Neural cell (in vitro differentiated cells): ENCODE measurements at regions not wholly inside any gene's neighbourhood (a gene's known extent, or its start where the extent isn't known, plus 50 kb on each side); places are given as distances from the start of the nearest gene placed in this dataset.

Source experiments
- H2AFZ ChIP-seq: fragments of 200-600, 300-800 bp; sonication (generic), shearing (Covaris generic); 2 replicates; pipeline ENCODE4 v1.6.0; 2014; ENCODE audit warnings: low read depth, mild to moderate bottlenecking, antibody characterized with exemption, low read length, moderate library complexity
- H3F3A ChIP-seq: fragments of 200-600 bp; shearing (Covaris generic); 2 replicates; pipeline ENCODE4 v1.6.1; 2016; ENCODE audit warnings: mild to moderate bottlenecking, moderate library complexity, mixed read lengths, antibody characterized with exemption, low read length; ENCODE audit not compliant: insufficient read depth, poor library complexity, severe bottlenecking
- H3K27ac ChIP-seq: fragments of 200-600, 300-800 bp; sonication (generic), shearing (Covaris generic); 2 replicates; pipeline ENCODE4 v1.5.1; 2014; ENCODE audit warnings: mild to moderate bottlenecking, low read length, moderate library complexity
- H3K27me3 ChIP-seq: fragments of 300-800, 200-600 bp; sonication (generic), shearing (Covaris generic); 2 replicates; pipeline ENCODE4 v1.6.0; 2014; ENCODE audit warnings: mild to moderate bottlenecking, low read depth, low read length, moderate library complexity; ENCODE audit not compliant: insufficient read depth
- H3K36me3 ChIP-seq: fragments of 300-800, 200-600 bp; sonication (generic), shearing (Covaris generic); 2 replicates; pipeline ENCODE4 v1.5.1; 2014; ENCODE audit warnings: mild to moderate bottlenecking, antibody characterized with exemption, low read length, moderate library complexity; ENCODE audit not compliant: insufficient read depth
- H3K4me2 ChIP-seq: fragments of 300-800, 200-600 bp; sonication (generic), shearing (Covaris generic); 2 replicates; pipeline ENCODE4 v1.6.0; 2014; ENCODE audit warnings: mild to moderate bottlenecking, low read length
- H3K4me3 ChIP-seq: fragments of 300-800, 200-600 bp; sonication (generic), shearing (Covaris generic); 2 replicates; pipeline ENCODE4 v1.5.1; 2014; ENCODE audit warnings: mild to moderate bottlenecking, low read length, moderate library complexity
- H3K79me2 ChIP-seq: fragments of 200-600 bp; shearing (Covaris generic); replicated peaks from 2 replicates; pipeline ENCODE4 v1.6.0; 2014; ENCODE audit warnings: mild to moderate bottlenecking, low read length, moderate library complexity; ENCODE audit not compliant: insufficient read depth
- H3K9ac ChIP-seq: fragments of 300-800, 200-600 bp; sonication (generic), shearing (Covaris generic); 2 replicates; pipeline ENCODE4 v1.6.1; 2016; ENCODE audit warnings: mild to moderate bottlenecking, low read length, mixed read lengths
- H3K9me2 ChIP-seq: fragments of 200-600 bp; shearing (Covaris generic); 2 replicates; pipeline ENCODE4 v1.6.1; 2016; ENCODE audit warnings: mild to moderate bottlenecking, low read length, mixed read lengths; ENCODE audit not compliant: insufficient read depth
- H3K9me3 ChIP-seq: fragments of 200-600, 300-800 bp; sonication (generic), shearing (Covaris generic); 2 replicates; pipeline ENCODE4 v1.6.1; 2016; ENCODE audit warnings: mild to moderate bottlenecking, mixed run types, low read length, moderate library complexity, mixed read lengths
- H4K20me1 ChIP-seq: fragments of 200-600 bp; shearing (Covaris generic); 2 replicates; pipeline ENCODE4 v1.6.1; 2016; ENCODE audit warnings: mild to moderate bottlenecking, mixed run types; ENCODE audit not compliant: insufficient read depth
- CTCF ChIP-seq: fragments of 450-650 bp; IDR thresholded peaks from 2 replicates; pipeline ENCODE4 v1.5.1; 2014; ENCODE audit warnings: antibody characterized with exemption, mild to moderate bottlenecking, moderate library complexity; ENCODE audit not compliant: poor library complexity, severe bottlenecking
- EP300 ChIP-seq: fragments of 450-650 bp; conservative IDR thresholded peaks from 2 replicates; pipeline ENCODE4 v1.6.1; 2014; ENCODE audit warnings: antibody characterized with exemption, mild to moderate bottlenecking, moderate library complexity; ENCODE audit not compliant: poor library complexity, severe bottlenecking
- EZH2 ChIP-seq: fragments of 200-600, 300-800 bp; shearing (Covaris generic), sonication (generic); IDR thresholded peaks from 2 replicates; pipeline ENCODE4 v1.6.1; 2014; ENCODE audit warnings: antibody characterized with exemption, low read length, borderline replicate concordance, mild to moderate bottlenecking; ENCODE audit not compliant: insufficient read depth, poor library complexity, severe bottlenecking
- MXI1 ChIP-seq: fragments of 450-650 bp; conservative IDR thresholded peaks from 2 replicates; pipeline ENCODE4 v1.6.1; 2014; ENCODE audit warnings: antibody characterized with exemption, mild to moderate bottlenecking; ENCODE audit not compliant: poor library complexity, severe bottlenecking
- POLR2AphosphoS5 ChIP-seq: IDR thresholded peaks from 2 replicates; pipeline ENCODE4 v1.6.1; 2012
- RAD21 ChIP-seq: fragments of 450-650 bp; conservative IDR thresholded peaks from 2 replicates; pipeline ENCODE4 v1.6.1; 2014; ENCODE audit warnings: antibody characterized with exemption, mild to moderate bottlenecking, moderate library complexity
- REST ChIP-seq: IDR thresholded peaks from 2 replicates; pipeline ENCODE4 v1.6.1; 2012; ENCODE audit warnings: borderline replicate concordance
- SMC3 ChIP-seq: fragments of 450-650 bp; conservative IDR thresholded peaks from 2 replicates; pipeline ENCODE4 v1.6.1; 2014; ENCODE audit warnings: antibody characterized with exemption, mild to moderate bottlenecking, moderate library complexity; ENCODE audit not compliant: poor library complexity
- TAF1 ChIP-seq: IDR thresholded peaks from 2 replicates; pipeline ENCODE4 v1.6.1; 2012; ENCODE audit warnings: low read depth

- Histone ChIP-seq H3K9me3 (no peaks in the 10 kb centered on the region), H3F3A (no peaks in the 10 kb centered on the region), H3K36me3 (no peaks in the 10 kb centered on the region), H3K4me2 (no peak overlapping the region), H3K79me2 (no peaks in the 10 kb centered on the region), H4K20me1 (no peaks in the 10 kb centered on the region), H3K9me2 (no peaks in the 10 kb centered on the region), H2AFZ (no peak overlapping the region), H3K4me3 (no peak overlapping the region), H3K27me3 (no peaks in the 10 kb centered on the region), H3K9ac (no peak overlapping the region), H3K27ac (no peak overlapping the region)
- TF ChIP-seq CTCF: no peak
- TF ChIP-seq POLR2AphosphoS5: no peak
- no peak for TF ChIP-seq SMC3
- no peak for TF ChIP-seq REST
- TF ChIP-seq EZH2: no peak
- TF ChIP-seq MXI1: no peak
- TF ChIP-seq EP300: no peak
- TF ChIP-seq RAD21: no peak
Measured at GRCh38 chr4:99723612-99724011, 66.0 kb upstream of the C4orf54 start.

- Histone ChIP-seq H3F3A (no peaks in the 10 kb centered on the region), H3K4me3 (no peak overlapping the region), H3K27ac (no peak overlapping the region), H3K27me3 (no peaks in the 10 kb centered on the region), H3K36me3 (no peaks in the 10 kb centered on the region), H3K79me2 (no peaks in the 10 kb centered on the region), H2AFZ (no peak overlapping the region), H3K9me2 (no peaks in the 10 kb centered on the region), H3K4me2 (no peak overlapping the region), H3K9me3 (no peaks in the 10 kb centered on the region), H3K9ac (no peak overlapping the region), H4K20me1 (no peaks in the 10 kb centered on the region)
- TF ChIP-seq CTCF (no peak), MXI1 (no peak), REST (no peak), POLR2AphosphoS5 (no peak), SMC3 (no peak), RAD21 (no peak), EP300 (no peak), TAF1 (no peak), EZH2 (no peak)
Measured at GRCh38 chr4:99722725-99723124, 65.1 kb upstream of the C4orf54 start.
